ENCODE measurements at regions not wholly inside any gene's neighbourhood (a gene's known extent, or its start where the extent isn't known, plus 50 kb on each side); places are given as distances from the start of the nearest gene placed in this dataset.

- no peaks in the 10 kb centered on the region for H3K27me3 ChIP-seq (ENCODE audit: insufficient read depth, low read length)
- no peaks in the 10 kb centered on the region for H3K9me3 ChIP-seq (ENCODE audit: low read length)
- H2AFZ ChIP-seq (ENCODE audit: low read length): no peak overlapping the region
- H4K20me1 ChIP-seq (ENCODE audit: insufficient read depth, low read length): no peaks in the 10 kb centered on the region
- no peaks in the 10 kb centered on the region for H3F3A ChIP-seq (ENCODE audit: insufficient read depth, low read length)
- H3K36me3 ChIP-seq (ENCODE audit: insufficient read depth, low read length): no peaks in the 10 kb centered on the region
- no peaks in the 10 kb centered on the region for H3K79me2 ChIP-seq (ENCODE audit: insufficient read depth, low read length)
- no peak overlapping the region for H3K27ac ChIP-seq (ENCODE audit: low read depth, low read length, poor library complexity, severe bottlenecking)
- H3K4me1 ChIP-seq (ENCODE audit: insufficient read depth, low read length, severe bottlenecking): no peaks in the 10 kb centered on the region
- TF ChIP-seq CTCF (IDR thresholded peaks at IDR 0.05; ENCODE audit: low read length): no peak
- no peak for TF ChIP-seq EZH2 (IDR thresholded peaks at IDR 0.05; ENCODE audit: borderline replicate concordance, low read length)
- no peak overlapping the region for H3K4me2 ChIP-seq (ENCODE audit: low read length)
- H3K4me3 ChIP-seq (ENCODE audit: low read depth, low read length, poor library complexity, severe bottlenecking): no peak overlapping the region
- H3K9me2 ChIP-seq (ENCODE audit: low read depth, low read length): no peaks in the 10 kb centered on the region
- H3K9ac ChIP-seq (ENCODE audit: low read length): no peak overlapping the region
These were observed 117.5 kb upstream of the BEND6 start for GRCh38 chr6:56837322-56837894.

- Histone ChIP-seq H3K27me3 (ENCODE audit: insufficient read depth, low read length) (no peaks in the 10 kb centered on the region), H2AFZ (ENCODE audit: low read length) (no peak overlapping the region), H3K4me2 (ENCODE audit: low read length) (no peak overlapping the region), H4K20me1 (ENCODE audit: insufficient read depth, low read length) (no peaks in the 10 kb centered on the region), H3F3A (ENCODE audit: insufficient read depth, low read length) (no peaks in the 10 kb centered on the region), H3K4me1 (ENCODE audit: insufficient read depth, low read length, severe bottlenecking) (no peaks in the 10 kb centered on the region), H3K4me3 (ENCODE audit: low read depth, low read length, poor library complexity, severe bottlenecking) (no peak overlapping the region), H3K27ac (ENCODE audit: low read depth, low read length, poor library complexity, severe bottlenecking) (no peak overlapping the region), H3K9me3 (ENCODE audit: low read length) (no peaks in the 10 kb centered on the region), H3K79me2 (ENCODE audit: insufficient read depth, low read length) (no peaks in the 10 kb centered on the region), H3K9ac (ENCODE audit: low read length) (no peak overlapping the region), H3K36me3 (ENCODE audit: insufficient read depth, low read length) (no peaks in the 10 kb centered on the region), H3K9me2 (ENCODE audit: low read depth, low read length) (no peaks in the 10 kb centered on the region)
- no peak for TF ChIP-seq EZH2 (IDR thresholded peaks at IDR 0.05; ENCODE audit: borderline replicate concordance, low read length)
- TF ChIP-seq CTCF (IDR thresholded peaks at IDR 0.05; ENCODE audit: low read length): no peak
These were observed 119.3 kb upstream of the BEND6 start for GRCh38 chr6:56835612-56836011.

- Histone ChIP-seq H4K20me1 (ENCODE audit: insufficient read depth, low read length) (no peaks in the 10 kb centered on the region), H3K9ac (ENCODE audit: low read length) (no peak overlapping the region), H2AFZ (ENCODE audit: low read length) (no peak overlapping the region), H3F3A (ENCODE audit: insufficient read depth, low read length) (no peaks in the 10 kb centered on the region), H3K79me2 (ENCODE audit: insufficient read depth, low read length) (no peaks in the 10 kb centered on the region), H3K4me2 (ENCODE audit: low read length) (no peak overlapping the region), H3K4me3 (ENCODE audit: low read depth, low read length, poor library complexity, severe bottlenecking) (no peak overlapping the region), H3K9me2 (ENCODE audit: low read depth, low read length) (no peaks in the 10 kb centered on the region), H3K27ac (ENCODE audit: low read depth, low read length, poor library complexity, severe bottlenecking) (no peak overlapping the region), H3K9me3 (ENCODE audit: low read length) (no peaks in the 10 kb centered on the region), H3K27me3 (ENCODE audit: insufficient read depth, low read length) (no peaks in the 10 kb centered on the region), H3K36me3 (ENCODE audit: insufficient read depth, low read length) (no peaks in the 10 kb centered on the region), H3K4me1 (ENCODE audit: insufficient read depth, low read length, severe bottlenecking) (no peaks in the 10 kb centered on the region)
- TF ChIP-seq CTCF (IDR thresholded peaks at IDR 0.05; ENCODE audit: low read length) (no peak), EZH2 (IDR thresholded peaks at IDR 0.05; ENCODE audit: borderline replicate concordance, low read length) (no peak)
These were observed 121.0 kb upstream of the BEND6 start for GRCh38 chr6:56833873-56834272.

Data from OCI-LY1 (cell line).